Left ventricle myocardium inferior (tissue), 1 donor: ENCODE measurements at regions not wholly inside any gene's neighbourhood (a gene's known extent, or its start where the extent isn't known, plus 50 kb on each side); places are given as distances from the start of the nearest gene placed in this dataset.

Source experiments
- DNase-seq: peaks from one replicate; pipeline ENCODE4 v3.0.0-alpha.2; 2020
- H3K27ac ChIP-seq: fragments of 200-600 bp; replicated peaks from 2 replicates; pipeline ENCODE4 v1.8.0; 2021
- H3K27me3 ChIP-seq: fragments of 200-600 bp; 2 replicates; pipeline ENCODE4 v1.8.0; 2021; ENCODE audit warnings: low read depth
- H3K36me3 ChIP-seq: fragments of 200-600 bp; 2 replicates; pipeline ENCODE4 v1.8.0; 2021
- H3K4me1 ChIP-seq: fragments of 200-600 bp; 2 replicates; pipeline ENCODE4 v1.8.0; 2021
- H3K4me3 ChIP-seq: fragments of 200-600 bp; 2 replicates; pipeline ENCODE4 v1.8.0; 2021; ENCODE audit warnings: mild to moderate bottlenecking, moderate library complexity
- H3K9me3 ChIP-seq: fragments of 200-600 bp; replicated peaks from 2 replicates; pipeline ENCODE4 v1.8.0; 2021
- intact Hi-C: fragments of 100-400 bp; cut with micrococcal nuclease; formaldehyde crosslinking; loops from one replicate; pipeline ENCODE4 v1.11.0; 2022
- TF ChIP-seq, protein P1 (sequence below): fragments of 200-600 bp; IDR thresholded peaks from 2 replicates; pipeline ENCODE4 v1.8.0; 2021; ENCODE audit warnings: antibody characterized with exemption, mild to moderate bottlenecking, borderline replicate concordance
- donor health status: DM: no; HTN: yes; CAD: no; lungs with severe emphysema.

DNA sequence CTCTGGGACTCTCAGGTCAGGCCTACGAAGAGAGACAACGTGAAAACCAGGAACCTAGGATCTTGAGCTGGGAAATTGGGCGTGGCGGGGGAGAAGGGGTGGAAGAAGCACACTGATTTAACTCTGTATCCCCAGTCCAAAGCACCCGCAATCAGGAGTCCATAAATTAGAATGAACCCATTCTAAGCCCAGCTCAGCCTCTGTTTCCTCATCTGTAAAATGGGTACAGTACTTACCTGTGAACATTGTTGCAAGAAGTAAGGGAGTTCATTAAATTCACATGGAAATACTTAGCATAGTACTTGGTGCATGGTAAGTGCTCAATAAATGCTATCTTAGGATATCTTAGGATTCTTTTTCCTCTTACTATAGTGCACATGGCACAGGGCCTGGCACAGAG lies 326.7 kb downstream of the BCOR start:
- intact Hi-C loops = no loop called here
- no peak for DNase-seq
- Histone ChIP-seq H3K4me3 (no peak overlapping the region), H3K9me3 (no peaks in the 10 kb centered on the region), H3K27ac (no peak overlapping the region), H3K4me1 (no peaks in the 10 kb centered on the region), H3K27me3 (no peaks in the 10 kb centered on the region), H3K36me3 (no peaks in the 10 kb centered on the region)
- TF ChIP-seq, protein P1, sequence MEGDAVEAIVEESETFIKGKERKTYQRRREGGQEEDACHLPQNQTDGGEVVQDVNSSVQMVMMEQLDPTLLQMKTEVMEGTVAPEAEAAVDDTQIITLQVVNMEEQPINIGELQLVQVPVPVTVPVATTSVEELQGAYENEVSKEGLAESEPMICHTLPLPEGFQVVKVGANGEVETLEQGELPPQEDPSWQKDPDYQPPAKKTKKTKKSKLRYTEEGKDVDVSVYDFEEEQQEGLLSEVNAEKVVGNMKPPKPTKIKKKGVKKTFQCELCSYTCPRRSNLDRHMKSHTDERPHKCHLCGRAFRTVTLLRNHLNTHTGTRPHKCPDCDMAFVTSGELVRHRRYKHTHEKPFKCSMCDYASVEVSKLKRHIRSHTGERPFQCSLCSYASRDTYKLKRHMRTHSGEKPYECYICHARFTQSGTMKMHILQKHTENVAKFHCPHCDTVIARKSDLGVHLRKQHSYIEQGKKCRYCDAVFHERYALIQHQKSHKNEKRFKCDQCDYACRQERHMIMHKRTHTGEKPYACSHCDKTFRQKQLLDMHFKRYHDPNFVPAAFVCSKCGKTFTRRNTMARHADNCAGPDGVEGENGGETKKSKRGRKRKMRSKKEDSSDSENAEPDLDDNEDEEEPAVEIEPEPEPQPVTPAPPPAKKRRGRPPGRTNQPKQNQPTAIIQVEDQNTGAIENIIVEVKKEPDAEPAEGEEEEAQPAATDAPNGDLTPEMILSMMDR = no peak

DNA sequence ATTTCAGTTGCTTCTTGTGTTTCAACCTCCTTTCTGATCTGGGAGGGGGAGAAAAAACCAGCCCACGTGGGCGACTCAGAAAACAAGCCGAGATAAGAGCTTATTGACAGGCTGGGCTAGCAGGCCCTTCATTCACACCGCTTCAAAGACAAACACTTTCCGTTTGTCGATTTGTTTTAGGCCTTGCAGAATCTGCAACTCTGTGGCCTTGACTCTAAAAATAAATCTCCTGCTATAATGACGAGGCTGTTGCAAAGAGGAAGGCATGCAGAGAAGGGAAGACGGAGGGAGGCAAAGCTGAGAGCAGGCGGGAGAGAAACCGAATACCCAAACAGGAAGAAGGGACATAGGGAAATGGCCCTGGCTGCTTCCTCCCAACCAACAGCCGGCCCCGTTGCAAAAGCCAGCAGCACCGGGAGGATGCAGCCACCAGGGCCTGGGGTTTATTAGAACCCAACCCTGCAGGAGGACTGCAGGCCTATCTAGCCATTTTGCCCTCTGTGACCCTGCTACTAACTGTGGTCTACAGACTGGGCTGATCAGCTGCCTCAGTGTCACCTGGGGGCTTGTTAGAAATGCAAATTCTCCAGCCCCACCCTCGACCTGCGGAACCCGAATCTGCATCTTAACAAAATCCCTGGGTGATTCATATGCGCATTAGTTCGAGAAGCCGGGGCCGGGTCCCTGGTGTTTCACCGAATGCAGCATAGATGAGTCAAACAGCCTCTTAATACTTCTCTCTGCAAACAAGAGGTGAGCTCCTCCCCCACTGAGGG lies 325.5 kb downstream of the BCOR start:
- Histone ChIP-seq H3K36me3 (no peaks in the 10 kb centered on the region), H3K27ac (peak overlapping the region; percentile 56), H3K9me3 (no peaks in the 10 kb centered on the region), H3K4me3 (no peak overlapping the region), H3K27me3 (no peaks in the 10 kb centered on the region), H3K4me1 (no peaks in the 10 kb centered on the region)
- DNase-seq = no peak
- TF ChIP-seq, protein P1 = no peak
- intact Hi-C loops = no loop called here

DNA sequence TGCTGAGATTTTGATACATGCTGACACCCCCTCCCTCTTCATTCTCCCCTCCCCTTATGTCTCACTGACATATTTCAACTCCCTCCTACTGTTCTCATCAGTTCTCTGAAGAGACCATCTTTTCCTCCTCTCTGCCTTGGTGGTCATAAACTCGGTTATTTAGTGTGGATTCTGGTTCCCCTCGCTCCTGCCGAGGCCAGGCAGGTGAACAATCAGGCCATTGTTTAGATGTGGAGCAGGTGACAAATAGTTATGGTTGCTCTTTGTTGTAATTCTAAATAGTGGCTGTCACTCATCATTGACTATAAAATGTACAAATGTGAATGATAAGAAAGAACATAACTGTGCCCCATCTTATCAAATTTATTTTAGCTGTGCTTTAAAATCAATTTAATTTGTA lies 324.6 kb downstream of the BCOR start:
- Histone ChIP-seq H3K27ac (no peak overlapping the region), H3K27me3 (no peaks in the 10 kb centered on the region), H3K4me3 (no peak overlapping the region), H3K36me3 (no peaks in the 10 kb centered on the region), H3K4me1 (no peaks in the 10 kb centered on the region), H3K9me3 (no peaks in the 10 kb centered on the region)
- TF ChIP-seq, protein P1 = no peak
- no peak for DNase-seq
- intact Hi-C loops = no loop called here

DNA sequence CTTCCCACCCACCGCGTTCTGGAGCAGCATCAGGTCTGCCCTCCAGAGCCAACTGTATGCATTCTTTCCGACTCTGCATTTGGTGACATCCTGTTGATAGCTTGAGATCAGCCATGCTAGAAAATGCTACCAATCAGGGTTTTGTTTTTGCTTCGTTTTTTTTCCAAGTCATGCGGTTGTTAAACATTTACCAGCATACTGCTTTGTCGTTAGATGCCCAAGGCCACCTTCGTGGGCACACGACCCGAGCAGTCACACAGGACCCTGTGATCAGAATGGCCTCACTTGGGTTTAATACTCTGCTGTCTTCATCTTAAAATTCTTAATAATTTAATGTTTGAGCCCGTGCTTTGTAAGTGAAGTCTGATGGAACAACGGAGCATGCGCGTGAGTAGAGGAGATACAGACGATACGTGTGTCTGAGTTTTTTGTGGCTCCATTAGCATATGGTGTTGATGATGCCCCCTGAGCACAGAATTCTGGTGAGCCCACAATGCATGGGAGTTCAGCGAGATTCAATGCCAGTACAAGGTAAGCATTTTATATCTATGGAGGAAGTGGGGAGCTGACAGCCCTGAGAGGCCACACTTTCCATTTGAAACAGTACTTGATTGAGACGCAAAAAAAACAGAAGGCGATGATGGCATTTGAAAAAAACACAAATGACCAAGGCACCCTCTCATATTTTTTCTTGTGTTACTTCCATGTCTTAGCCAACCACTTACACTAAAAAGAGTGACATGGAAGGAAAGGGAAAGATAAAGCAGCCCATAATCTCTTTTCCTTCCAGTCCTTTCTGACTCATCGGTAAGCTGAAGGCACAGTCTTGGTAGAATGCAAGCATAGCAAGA lies 323.6 kb downstream of the BCOR start:
- Histone ChIP-seq H3K36me3 (no peaks in the 10 kb centered on the region), H3K27me3 (no peaks in the 10 kb centered on the region), H3K4me1 (no peaks in the 10 kb centered on the region), H3K4me3 (no peak overlapping the region), H3K27ac (no peak overlapping the region), H3K9me3 (no peaks in the 10 kb centered on the region)
- intact Hi-C loops = no loop called here
- DNase-seq = no peak
- TF ChIP-seq, protein P1 = no peak

DNA sequence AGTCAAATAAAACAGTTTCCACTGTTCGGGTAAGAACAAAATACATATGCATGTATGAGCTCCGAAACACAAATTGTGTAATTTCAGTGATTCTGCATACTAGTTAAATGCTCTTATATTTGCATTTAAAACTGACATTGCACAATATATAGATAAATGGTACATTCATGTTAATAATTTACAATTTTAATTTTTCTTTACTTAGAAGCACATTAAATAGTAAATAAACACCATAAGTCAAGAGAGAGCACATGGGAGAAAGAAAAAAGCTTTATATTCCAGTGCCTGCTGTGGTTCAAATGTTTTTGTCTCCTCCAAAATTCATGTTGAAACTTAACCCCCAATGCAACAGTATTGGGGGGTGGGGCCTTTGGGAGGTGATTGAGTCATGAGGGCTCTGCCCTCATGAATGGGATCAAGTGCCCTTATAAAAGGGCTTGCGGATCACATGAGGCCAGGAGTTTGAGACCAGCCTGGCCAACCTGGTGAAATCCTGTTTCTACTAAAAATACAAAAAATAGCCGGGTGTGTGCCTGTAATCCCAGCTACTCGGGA lies 322.9 kb downstream of the BCOR start:
- Histone ChIP-seq H3K27me3 (no peaks in the 10 kb centered on the region), H3K27ac (no peak overlapping the region), H3K4me1 (no peaks in the 10 kb centered on the region), H3K4me3 (no peak overlapping the region), H3K36me3 (no peaks in the 10 kb centered on the region), H3K9me3 (no peaks in the 10 kb centered on the region)
- DNase-seq = no peak
- intact Hi-C loops = no loop called here
- TF ChIP-seq, protein P1 = no peak
